H1 (cell line): ENCODE measurements at regions not wholly inside any gene's neighbourhood (a gene's known extent, or its start where the extent isn't known, plus 50 kb on each side); places are given as distances from the start of the nearest gene placed in this dataset.

Source experiments
- CTCF ChIA-PET: fragments of 300-600 bp; sonication (Branson Sonifier 250); formaldehyde crosslinking; loops from one replicate; lab custom pipeline; 2021; ENCODE audit not compliant: partially characterized antibody; lab: Charles Lee
- POLR2A ChIA-PET: fragments of 300-600 bp; sonication (Branson Sonifier 250); formaldehyde crosslinking; loops from one replicate; lab custom pipeline; 2021; ENCODE audit warnings: inconsistent platforms; ENCODE audit not compliant: partially characterized antibody; lab: Charles Lee
- DNase-seq, 2 experiments: peaks; one replicate each; pipeline versions ENCODE4 v3.0.0 to v3.0.0-alpha.2; 2010 to 2022; ENCODE audit warnings: low spot score in 2 of 2, low read depth in 1 of 2, mixed read lengths in 1 of 2
- FAIRE-seq: peaks from 2 replicates; lab custom pipeline; 2011; peaks lifted over from hg19 to GRCh38; lab: Jason Lieb, UNC
- H2AFZ ChIP-seq: 2 replicates; pipeline ENCODE4 v1.8.1; 2012; ENCODE audit warnings: low read length, inconsistent platforms
- H2AK5ac ChIP-seq: 2 replicates; pipeline ENCODE4 v1.6.1; 2013; ENCODE audit warnings: low read depth, low read length
- H2BK120ac ChIP-seq: replicated peaks from 2 replicates; pipeline ENCODE3; 2013; ENCODE audit warnings: low read depth, low read length, inconsistent platforms
- H2BK12ac ChIP-seq: 2 replicates; pipeline ENCODE4 v1.6.1; 2013; ENCODE audit warnings: low read depth, low read length
- H2BK15ac ChIP-seq: 2 replicates; pipeline ENCODE4 v1.6.1; 2013; ENCODE audit warnings: low read length
- H2BK20ac ChIP-seq: 2 replicates; pipeline ENCODE4 v1.6.1; 2013; ENCODE audit warnings: low read length
- H2BK5ac ChIP-seq: 2 replicates; pipeline ENCODE4 v1.6.1; 2013; ENCODE audit warnings: low read depth, low read length
- H3K14ac ChIP-seq: 2 replicates; pipeline ENCODE4 v1.6.1; 2013; ENCODE audit warnings: inconsistent platforms; ENCODE audit not compliant: insufficient read length
- H3K18ac ChIP-seq: 2 replicates; pipeline ENCODE4 v1.6.1; 2013; ENCODE audit warnings: low read length; ENCODE audit errors: extremely low read depth
- H3K23ac ChIP-seq: 2 replicates; pipeline ENCODE4 v1.6.1; 2013; ENCODE audit warnings: inconsistent platforms; ENCODE audit not compliant: insufficient read length
- H3K23me2 ChIP-seq: 2 replicates; pipeline ENCODE4 v1.6.1; 2013; ENCODE audit warnings: low read depth, low read length
- H3K27ac ChIP-seq: 2 replicates; pipeline ENCODE4 v1.6.1; 2011; ENCODE audit warnings: low read depth, low read length, inconsistent platforms
- H3K27me3 ChIP-seq, 4 experiments: replicated peaks in 1 of 4; 1 replicate in 1 of 4; 2 replicates in 3 of 4; pipeline versions ENCODE4 v1.6.1 to v1.8.1; 2011 to 2013; ENCODE audit warnings: low read length in 3 of 4, mild to moderate bottlenecking in 3 of 4, inconsistent platforms in 2 of 4, mixed read lengths in 2 of 4, moderate library complexity in 1 of 4; ENCODE audit not compliant: control insufficient read depth in 3 of 4, insufficient read depth in 3 of 4; ENCODE audit errors: extremely low read depth in 1 of 4
- H3K36me3 ChIP-seq, 4 experiments: 2 replicates each; pipeline versions ENCODE4 v1.6.1 to v1.8.1; 2011 to 2013; ENCODE audit warnings: mild to moderate bottlenecking in 4 of 4, low read length in 3 of 4, moderate library complexity in 2 of 4, control low read depth in 1 of 4, inconsistent platforms in 1 of 4; ENCODE audit not compliant: insufficient read depth in 4 of 4, control insufficient read depth in 2 of 4
- H3K4ac ChIP-seq: replicated peaks from 2 replicates; pipeline ENCODE3; 2013; ENCODE audit warnings: low read length, low read depth, mixed read lengths, inconsistent platforms; ENCODE audit not compliant: insufficient read length
- H3K4me1 ChIP-seq, 4 experiments: replicated peaks in 1 of 4; 1 replicate in 1 of 4; 2 replicates in 3 of 4; pipeline versions ENCODE4 v1.6.1 to v1.8.1; 2011 to 2013; ENCODE audit warnings: low read length in 3 of 4, inconsistent platforms in 2 of 4, mixed read lengths in 1 of 4; ENCODE audit not compliant: insufficient read depth in 4 of 4, control insufficient read depth in 3 of 4
- H3K4me2 ChIP-seq, 2 experiments: 2 replicates each; pipeline versions ENCODE4 v1.6.1 to v1.8.1; 2011 to 2013; ENCODE audit warnings: low read depth in 2 of 2, low read length in 2 of 2, control low read depth in 1 of 2, inconsistent platforms in 1 of 2, mild to moderate bottlenecking in 1 of 2; ENCODE audit not compliant: insufficient read depth in 1 of 2
- H3K4me3 ChIP-seq, 4 experiments: fragments of 200-600, 300-600 bp in 1 of 4; sonication (generic), shearing (Covaris generic), sonication (Bioruptor Twin) in 1 of 4; 2 replicates each; pipeline versions ENCODE4 v1.5.1 to v1.8.1; 2011 to 2016; ENCODE audit warnings: low read length in 4 of 4, low read depth in 3 of 4, control low read depth in 2 of 4, inconsistent platforms in 2 of 4, mild to moderate bottlenecking in 2 of 4, mixed read lengths in 1 of 4, moderate library complexity in 1 of 4; ENCODE audit not compliant: insufficient read depth in 2 of 4; ENCODE audit errors: extremely low read depth in 1 of 4
- H3K56ac ChIP-seq: replicated peaks from 2 replicates; pipeline ENCODE3; 2013; ENCODE audit warnings: low read depth, mild to moderate bottlenecking, mixed read lengths, low read length, inconsistent platforms; ENCODE audit not compliant: insufficient read length
- H3K79me1 ChIP-seq: 2 replicates; pipeline ENCODE4 v1.6.1; 2013; ENCODE audit warnings: low read depth, low read length, control low read depth
- H3K79me2 ChIP-seq, 2 experiments: 2 replicates each; pipeline versions ENCODE4 v1.6.1 to v1.8.1; 2012 to 2013; ENCODE audit warnings: low read length in 2 of 2, mild to moderate bottlenecking in 2 of 2, inconsistent platforms in 1 of 2; ENCODE audit not compliant: insufficient read depth in 2 of 2, control insufficient read depth in 1 of 2
- H3K9ac ChIP-seq, 4 experiments: replicated peaks in 1 of 4; 1 replicate in 1 of 4; 2 replicates in 3 of 4; pipeline versions ENCODE4 v1.6.1 to v1.8.1; 2011 to 2013; ENCODE audit warnings: low read depth in 3 of 4, low read length in 3 of 4, control low read depth in 2 of 4, mild to moderate bottlenecking in 2 of 4, moderate library complexity in 2 of 4, inconsistent platforms in 1 of 4; ENCODE audit errors: extremely low read depth in 1 of 4
- H3K9me3 ChIP-seq, 2 experiments: 2 replicates each; pipeline versions ENCODE4 v1.6.1 to v1.8.1; 2012 to 2013; ENCODE audit warnings: mild to moderate bottlenecking in 2 of 2, moderate library complexity in 2 of 2, control low read depth in 1 of 2, inconsistent platforms in 1 of 2, low read depth in 1 of 2, low read length in 1 of 2, mixed read lengths in 1 of 2; ENCODE audit not compliant: insufficient read depth in 2 of 2
- H4K20me1 ChIP-seq, 2 experiments: replicated peaks in 1 of 2; 2 replicates each; pipeline versions ENCODE3 to v1.8.1; 2011 to 2013; ENCODE audit warnings: inconsistent platforms in 2 of 2, low read length in 2 of 2, mild to moderate bottlenecking in 1 of 2; ENCODE audit not compliant: insufficient read depth in 2 of 2, control insufficient read depth in 1 of 2
- H4K5ac ChIP-seq: 2 replicates; pipeline ENCODE4 v1.6.1; 2013; ENCODE audit warnings: low read length, low read depth, mixed read lengths, inconsistent platforms; ENCODE audit not compliant: insufficient read length
- H4K8ac ChIP-seq: 2 replicates; pipeline ENCODE4 v1.8.0; 2013; ENCODE audit warnings: mild to moderate bottlenecking, moderate library complexity, low read length, inconsistent platforms; ENCODE audit not compliant: insufficient read depth; ENCODE audit errors: extremely low read depth
- H4K91ac ChIP-seq: replicated peaks from 2 replicates; pipeline ENCODE3; 2013; ENCODE audit warnings: low read length, mixed read lengths, inconsistent platforms; ENCODE audit not compliant: insufficient read length
- KDM4A ChIP-seq: IDR thresholded peaks from one replicate; pipeline ENCODE4 v1.7.1; 2012; ENCODE audit warnings: low read depth, mild to moderate bottlenecking, moderate library complexity, low read length, inconsistent platforms; ENCODE audit not compliant: severe bottlenecking
- RNF2 ChIP-seq: fragments of 200-900, 300-1000 bp; sonication (generic); IDR thresholded peaks from 2 replicates; pipeline ENCODE4 v1.7.1; 2016; ENCODE audit warnings: borderline replicate concordance, low read depth, mild to moderate bottlenecking, antibody characterized with exemption, low read length; ENCODE audit not compliant: poor library complexity, severe bottlenecking; ENCODE audit errors: missing control alignments
- RXRA ChIP-seq: IDR thresholded peaks from 2 replicates; pipeline ENCODE4 v1.6.1; 2011; ENCODE audit warnings: low read depth, mild to moderate bottlenecking, low read length, moderate library complexity; ENCODE audit not compliant: insufficient read depth
- TEAD4 ChIP-seq: IDR thresholded peaks from 2 replicates; pipeline ENCODE4 v1.6.1; 2012; ENCODE audit warnings: low read depth, low read length, inconsistent platforms, mixed read lengths
- WGBS, 2 experiments: shearing (Covaris generic) in 1 of 2; methylation state at CpG; one replicate each; pipeline versions ENCODE4 v1.1.6 to v1.1.7; 2013 to 2015; ENCODE audit warnings: low lambda C conversion rate in 2 of 2, mixed read lengths in 2 of 2, inconsistent platforms in 1 of 2, low coverage in 1 of 2, missing lambda C conversion rate in 1 of 2; ENCODE audit not compliant: insufficient replicate concordance in 2 of 2, insufficient coverage in 1 of 2, insufficient read length in 1 of 2; ENCODE audit errors: extremely low coverage in 1 of 2, missing lambda C conversion rate in 1 of 2; 5-methylcytosine and 5-hydroxymethylcytosine counted together
- TF ChIP-seq, protein P1 (sequence below): IDR thresholded peaks from 2 replicates; pipeline ENCODE4 v1.6.1; 2011; ENCODE audit warnings: low read length, improper control_type of control experiment

DNA sequence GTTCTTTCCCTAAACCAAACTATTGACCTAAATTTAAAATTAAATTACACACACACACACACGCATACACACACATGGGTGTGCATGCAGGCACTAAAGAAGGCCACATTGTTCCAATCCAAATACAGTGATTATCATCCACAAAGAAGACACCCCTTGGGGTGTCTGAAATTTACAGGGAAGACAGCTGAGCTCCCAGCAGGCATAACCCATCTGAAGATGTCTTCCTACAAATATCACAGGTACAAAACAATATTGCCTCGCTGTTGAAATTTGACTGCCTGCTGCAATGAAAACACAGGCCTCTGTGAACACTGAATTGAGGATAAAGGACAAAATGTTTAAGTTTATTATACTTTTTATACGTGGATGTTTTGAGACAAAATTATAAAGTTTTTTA, 50.2 kb upstream of the SLC7A11 start:
- Histone ChIP-seq H3K79me2 (no peaks in the 10 kb centered on the region), H3K23me2 (no peaks in the 10 kb centered on the region), H3K9me3 (no peaks in the 10 kb centered on the region), H4K8ac (no peak overlapping the region), H3K4me3 (no peak overlapping the region), H3K14ac (no peak overlapping the region), H3K36me3 (no peaks in the 10 kb centered on the region), H3K27ac (no peak overlapping the region), H2BK5ac (no peak overlapping the region), H3K23ac (no peak overlapping the region), H3K27me3 (no peaks in the 10 kb centered on the region), H3K56ac (no peak overlapping the region), H2AK5ac (no peak overlapping the region), H3K79me1 (no peaks in the 10 kb centered on the region), H3K9ac (no peak overlapping the region), H2BK12ac (no peak overlapping the region), H2BK15ac (no peak overlapping the region), H3K4me2 (no peak overlapping the region), H2BK20ac (no peak overlapping the region), H2AFZ (no peak overlapping the region), H3K4me1 (no peaks in the 10 kb centered on the region), H4K91ac (no peak overlapping the region), H3K4ac (no peak overlapping the region), H4K5ac (no peak overlapping the region), H4K20me1 (no peaks in the 10 kb centered on the region), H3K18ac (no peak overlapping the region), H2BK120ac (no peak overlapping the region)
- no peak for TF ChIP-seq TEAD4
- TF ChIP-seq, protein P1, sequence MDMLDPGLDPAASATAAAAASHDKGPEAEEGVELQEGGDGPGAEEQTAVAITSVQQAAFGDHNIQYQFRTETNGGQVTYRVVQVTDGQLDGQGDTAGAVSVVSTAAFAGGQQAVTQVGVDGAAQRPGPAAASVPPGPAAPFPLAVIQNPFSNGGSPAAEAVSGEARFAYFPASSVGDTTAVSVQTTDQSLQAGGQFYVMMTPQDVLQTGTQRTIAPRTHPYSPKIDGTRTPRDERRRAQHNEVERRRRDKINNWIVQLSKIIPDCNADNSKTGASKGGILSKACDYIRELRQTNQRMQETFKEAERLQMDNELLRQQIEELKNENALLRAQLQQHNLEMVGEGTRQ = no peak
- no peak for TF ChIP-seq RNF2
- TF ChIP-seq RXRA = no peak
- TF ChIP-seq KDM4A = no peak
- FAIRE-seq (no peak), DNase-seq (no peak)
- ChIA-PET POLR2A (no interaction called here), CTCF (interaction anchor here (0.6 kb wide), 1 partner anchor 15 kb away, joined by 3 read pairs; no protein-coding TSS in a partner anchor)
- 85% methylated on average over 3 of the region's 3 CpGs; no CpG with 5 or more reads in 1 of the 2 experiments for WGBS, 2 experiments
